Stimulated activated CD4-positive, alpha-beta T cell treated with anti-CD3 and anti-CD28 coated beads, Interleukin-4, amount 100 ng/mL, for 48 hours (primary cell): ENCODE measurements at regions not wholly inside any gene's neighbourhood (a gene's known extent, or its start where the extent isn't known, plus 50 kb on each side); places are given as distances from the start of the nearest gene placed in this dataset.
"Not testable (repeated sequence)": the region's sequence is repeated elsewhere in the genome, so short reads cannot be mapped to it uniquely, and the experiment has no call there.

Experiments used
- DNase-seq, 2 donors: peaks; one replicate each; pipeline ENCODE4 v3.0.0-alpha.2; 2020; ENCODE audit warnings: low read depth in 2 of 2

GRCh38 chr2:53610260-53610659, 157.3 kb upstream of the CHAC2 start:
- DNase-seq, result no peak

- DNase-seq, result no peak
Observed at GRCh38 chr2:53609551-53609950, 158.1 kb upstream of the CHAC2 start.

- DNase-seq, result no peak
Observed at GRCh38 chr2:53608293-53608692, 159.3 kb upstream of the CHAC2 start.

- DNase-seq, result no peak
Observed at GRCh38 chr2:53600815-53601214, 166.8 kb upstream of the CHAC2 start.

- DNase-seq, result not testable (repeated sequence)
Observed at GRCh38 chr2:53586733-53587612, 180.6 kb upstream of the CHAC2 start.

GRCh38 chr2:53584986-53585385, 182.6 kb upstream of the CHAC2 start:
- DNase-seq, result no peak

GRCh38 chr2:53583583-53583982, 184.0 kb upstream of the CHAC2 start:
- no peak for DNase-seq

- DNase-seq, result no peak
Observed at GRCh38 chr2:53582556-53582955, 185.0 kb upstream of the CHAC2 start.

GRCh38 chr2:53576166-53576565, 191.4 kb upstream of the CHAC2 start:
- DNase-seq, result no peak

- no peak for DNase-seq
Observed at GRCh38 chr2:53575721-53576124, 191.9 kb upstream of the CHAC2 start.

GRCh38 chr2:53572696-53573095, 194.9 kb upstream of the CHAC2 start:
- DNase-seq, result no peak

- DNase-seq, result no peak
Observed at GRCh38 chr2:53569957-53570727, 197.5 kb upstream of the CHAC2 start.

GRCh38 chr2:53568469-53568868, 199.1 kb upstream of the CHAC2 start:
- DNase-seq, result no peak

GRCh38 chr2:53567073-53567472, 200.5 kb upstream of the CHAC2 start:
- DNase-seq, result no peak

GRCh38 chr2:53562407-53562806, 205.2 kb upstream of the CHAC2 start:
- no peak for DNase-seq

- DNase-seq, result no peak
Observed at GRCh38 chr2:53561155-53561554, 206.4 kb upstream of the CHAC2 start.

GRCh38 chr2:53559302-53559966, 208.2 kb upstream of the CHAC2 start:
- no peak for DNase-seq

- no peak for DNase-seq
Observed at GRCh38 chr2:53558867-53559266, 208.7 kb upstream of the CHAC2 start.

GRCh38 chr2:53549497-53549896, 218.1 kb upstream of the CHAC2 start:
- DNase-seq, result no peak

- DNase-seq, result no peak
Observed at GRCh38 chr2:53545604-53546003, 222.0 kb upstream of the CHAC2 start.

- no peak for DNase-seq
Observed at GRCh38 chr2:53544871-53545558, 222.6 kb upstream of the CHAC2 start.

GRCh38 chr2:53543083-53543482, 224.5 kb upstream of the CHAC2 start:
- no peak for DNase-seq
